SKM-1 (cell line): ENCODE measurements at regions not wholly inside any gene's neighbourhood (a gene's known extent, or its start where the extent isn't known, plus 50 kb on each side); places are given as distances from the start of the nearest gene placed in this dataset.

Source experiments
- DNase-seq: peaks from one replicate; lab custom pipeline; 2025; ENCODE audit not compliant: unreplicated experiment; lab: John Stamatoyannopoulos, UW

- no peak for DNase-seq
Measured at GRCh38 chr20:60727425-60727824, 524.6 kb upstream of the CDH4 start.

GRCh38 chr20:60728705-60729104 is 523.4 kb upstream of the CDH4 start:
- DNase-seq, result no peak

GRCh38 chr20:60729135-60729900 is 522.7 kb upstream of the CDH4 start:
- DNase-seq, result no peak

- no peak for DNase-seq
Measured at GRCh38 chr20:60732322-60732721, 519.7 kb upstream of the CDH4 start.

- no peak for DNase-seq
Measured at GRCh38 chr20:60748086-60748485, 504.0 kb upstream of the CDH4 start.

GRCh38 chr20:60749804-60750602 is 502.1 kb upstream of the CDH4 start:
- DNase-seq, result no peak

GRCh38 chr20:60750909-60751308 is 501.2 kb upstream of the CDH4 start:
- DNase-seq, result no peak

- DNase-seq, result no peak
Measured at GRCh38 chr20:60751826-60752225, 500.2 kb upstream of the CDH4 start.

- DNase-seq, result no peak
Measured at GRCh38 chr20:60752741-60753420, 499.2 kb upstream of the CDH4 start.

GRCh38 chr20:60754856-60755255 is 497.2 kb upstream of the CDH4 start:
- DNase-seq, result no peak

GRCh38 chr20:60759651-60760050 is 492.4 kb upstream of the CDH4 start:
- no peak for DNase-seq

- no peak for DNase-seq
Measured at GRCh38 chr20:60760256-60761000, 491.6 kb upstream of the CDH4 start.

GRCh38 chr20:60761056-60761455 is 491.0 kb upstream of the CDH4 start:
- no peak for DNase-seq

GRCh38 chr20:60762386-60762785 is 489.7 kb upstream of the CDH4 start:
- no peak for DNase-seq

GRCh38 chr20:60764328-60764727 is 487.7 kb upstream of the CDH4 start:
- DNase-seq, result no peak

- no peak for DNase-seq
Measured at GRCh38 chr20:60764771-60765170, 487.3 kb upstream of the CDH4 start.

- DNase-seq, result no peak
Measured at GRCh38 chr20:60765821-60766403, 486.1 kb upstream of the CDH4 start.

GRCh38 chr20:60768216-60768615 is 483.8 kb upstream of the CDH4 start:
- no peak for DNase-seq

GRCh38 chr20:60780388-60781025 is 471.6 kb upstream of the CDH4 start:
- no peak for DNase-seq

- DNase-seq, result no peak
Measured at GRCh38 chr20:60782959-60783625, 469.0 kb upstream of the CDH4 start.
